ENCODE measurements at regions not wholly inside any gene's neighbourhood (a gene's known extent, or its start where the extent isn't known, plus 50 kb on each side); places are given as distances from the start of the nearest gene placed in this dataset.

DNA sequence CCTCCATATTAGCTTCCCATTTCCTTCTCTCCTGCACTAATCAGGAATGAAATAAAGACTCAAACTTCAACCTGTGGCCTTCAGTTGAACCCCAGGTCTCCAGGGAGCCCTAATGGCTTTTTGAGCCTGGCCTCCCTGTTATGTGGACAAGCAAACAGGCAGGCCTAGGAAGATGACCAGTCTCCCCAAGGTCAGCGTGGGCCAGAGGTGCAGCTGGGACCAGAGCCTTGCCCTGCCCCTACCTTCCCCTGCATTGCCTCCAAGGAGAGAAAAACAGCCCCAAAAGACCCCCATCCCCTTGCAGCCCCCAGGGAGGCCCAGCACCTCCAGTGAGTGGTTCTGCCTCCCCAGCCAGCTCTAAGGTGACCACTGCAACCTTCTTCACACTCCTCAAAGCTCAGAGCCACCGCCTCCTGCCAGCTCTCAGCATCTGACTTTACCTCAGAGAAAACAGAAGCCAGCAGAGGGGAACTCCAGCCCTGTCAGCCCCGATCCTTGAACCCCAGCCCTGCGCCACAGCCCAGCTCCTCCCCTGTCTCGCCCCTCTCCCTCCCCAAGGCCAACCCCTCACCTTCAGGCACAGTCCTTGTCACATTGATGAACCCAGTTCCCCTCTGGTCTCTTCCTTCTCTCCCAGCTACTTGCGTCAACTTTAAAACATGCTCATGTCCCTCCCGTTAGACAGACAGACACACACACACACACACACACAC is 59.5 kb upstream of the ID2 start:
- no peak overlapping the region for H3K4me2 ChIP-seq (ENCODE audit: low read length)
- H3K4me3 ChIP-seq (ENCODE audit: low read depth, low read length), result no peak overlapping the region
- H2AFZ ChIP-seq, result no peak overlapping the region
- no peak overlapping the region for H3K27ac ChIP-seq
- H3K9ac ChIP-seq, result no peak overlapping the region
- no peaks in the 10 kb centered on the region for H3K36me3 ChIP-seq (ENCODE audit: control insufficient read depth, insufficient read depth, low read length)
- no peaks in the 10 kb centered on the region for H3K4me1 ChIP-seq
- TF ChIP-seq, protein P1, sequence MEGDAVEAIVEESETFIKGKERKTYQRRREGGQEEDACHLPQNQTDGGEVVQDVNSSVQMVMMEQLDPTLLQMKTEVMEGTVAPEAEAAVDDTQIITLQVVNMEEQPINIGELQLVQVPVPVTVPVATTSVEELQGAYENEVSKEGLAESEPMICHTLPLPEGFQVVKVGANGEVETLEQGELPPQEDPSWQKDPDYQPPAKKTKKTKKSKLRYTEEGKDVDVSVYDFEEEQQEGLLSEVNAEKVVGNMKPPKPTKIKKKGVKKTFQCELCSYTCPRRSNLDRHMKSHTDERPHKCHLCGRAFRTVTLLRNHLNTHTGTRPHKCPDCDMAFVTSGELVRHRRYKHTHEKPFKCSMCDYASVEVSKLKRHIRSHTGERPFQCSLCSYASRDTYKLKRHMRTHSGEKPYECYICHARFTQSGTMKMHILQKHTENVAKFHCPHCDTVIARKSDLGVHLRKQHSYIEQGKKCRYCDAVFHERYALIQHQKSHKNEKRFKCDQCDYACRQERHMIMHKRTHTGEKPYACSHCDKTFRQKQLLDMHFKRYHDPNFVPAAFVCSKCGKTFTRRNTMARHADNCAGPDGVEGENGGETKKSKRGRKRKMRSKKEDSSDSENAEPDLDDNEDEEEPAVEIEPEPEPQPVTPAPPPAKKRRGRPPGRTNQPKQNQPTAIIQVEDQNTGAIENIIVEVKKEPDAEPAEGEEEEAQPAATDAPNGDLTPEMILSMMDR (IDR thresholded peaks at IDR 0.05), result no peak
- no peaks in the 10 kb centered on the region for H3K27me3 ChIP-seq (ENCODE audit: control insufficient read depth, insufficient read depth, low read length)
- no peaks in the 10 kb centered on the region for H3K9me3 ChIP-seq (ENCODE audit: control insufficient read depth, low read length)
- no peaks in the 10 kb centered on the region for H3K79me2 ChIP-seq

DNA sequence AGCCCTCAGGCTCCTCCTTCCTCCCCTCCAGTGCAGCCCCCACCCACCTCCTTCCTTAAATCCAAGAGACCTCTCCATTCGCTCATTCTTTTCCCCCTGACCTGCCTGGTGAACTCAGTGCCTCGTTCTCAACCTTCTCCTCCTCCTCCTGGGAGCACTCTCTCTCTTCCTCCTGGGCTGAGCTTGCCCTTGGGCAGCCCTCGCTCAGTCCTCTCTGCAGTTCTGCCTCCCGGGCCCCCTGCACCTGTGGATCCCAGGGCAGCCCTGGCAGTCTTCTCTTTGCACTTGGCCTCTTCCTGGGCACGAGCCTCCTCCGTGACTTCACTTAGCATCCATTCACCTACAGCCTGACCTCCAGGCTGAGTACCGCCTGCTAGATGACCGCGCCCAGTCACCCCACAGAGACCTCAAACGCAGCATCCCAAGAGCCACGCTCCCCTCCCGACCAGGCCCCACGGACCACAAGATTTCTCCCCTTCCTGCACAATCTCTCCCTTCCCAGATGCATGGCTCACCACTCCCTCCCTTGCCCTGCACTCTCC is 58.9 kb upstream of the ID2 start:
- H3K27me3 ChIP-seq (ENCODE audit: control insufficient read depth, insufficient read depth, low read length), result no peaks in the 10 kb centered on the region
- no peaks in the 10 kb centered on the region for H3K4me1 ChIP-seq
- no peaks in the 10 kb centered on the region for H3K36me3 ChIP-seq (ENCODE audit: control insufficient read depth, insufficient read depth, low read length)
- no peaks in the 10 kb centered on the region for H3K79me2 ChIP-seq
- TF ChIP-seq, protein P1 (IDR thresholded peaks at IDR 0.05), result no peak
- no peak overlapping the region for H3K4me2 ChIP-seq (ENCODE audit: low read length)
- H3K9me3 ChIP-seq (ENCODE audit: control insufficient read depth, low read length), result no peaks in the 10 kb centered on the region
- no peak overlapping the region for H2AFZ ChIP-seq
- no peak overlapping the region for H3K4me3 ChIP-seq (ENCODE audit: low read depth, low read length)
- no peak overlapping the region for H3K9ac ChIP-seq
- H3K27ac ChIP-seq, result no peak overlapping the region

DNA sequence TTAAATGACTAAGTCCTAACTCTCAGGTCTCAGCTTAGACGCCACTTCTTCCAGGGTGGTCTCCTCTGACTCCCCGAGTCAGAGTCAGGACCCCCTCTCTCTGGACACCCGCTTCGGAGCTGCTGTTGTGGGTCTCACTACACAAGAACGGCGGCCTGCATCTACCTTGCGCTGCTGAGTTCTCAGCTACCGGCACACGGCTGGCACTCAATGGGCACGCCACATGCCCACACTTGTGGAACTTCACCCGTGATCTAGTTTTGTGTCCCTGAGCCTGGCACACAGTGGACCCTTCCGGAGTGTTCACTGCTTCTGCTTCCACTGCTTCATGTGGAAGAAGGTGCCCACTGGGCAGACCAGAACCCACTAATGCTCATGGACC is 58.3 kb upstream of the ID2 start:
- no peak overlapping the region for H2AFZ ChIP-seq
- no peak overlapping the region for H3K9ac ChIP-seq
- no peaks in the 10 kb centered on the region for H3K9me3 ChIP-seq (ENCODE audit: control insufficient read depth, low read length)
- H3K27ac ChIP-seq, result no peak overlapping the region
- no peaks in the 10 kb centered on the region for H3K4me1 ChIP-seq
- H3K4me2 ChIP-seq (ENCODE audit: low read length), result no peak overlapping the region
- no peaks in the 10 kb centered on the region for H3K79me2 ChIP-seq
- H3K4me3 ChIP-seq (ENCODE audit: low read depth, low read length), result no peak overlapping the region
- TF ChIP-seq, protein P1 (IDR thresholded peaks at IDR 0.05), result no peak
- no peaks in the 10 kb centered on the region for H3K36me3 ChIP-seq (ENCODE audit: control insufficient read depth, insufficient read depth, low read length)
- H3K27me3 ChIP-seq (ENCODE audit: control insufficient read depth, insufficient read depth, low read length), result no peaks in the 10 kb centered on the region

DNA sequence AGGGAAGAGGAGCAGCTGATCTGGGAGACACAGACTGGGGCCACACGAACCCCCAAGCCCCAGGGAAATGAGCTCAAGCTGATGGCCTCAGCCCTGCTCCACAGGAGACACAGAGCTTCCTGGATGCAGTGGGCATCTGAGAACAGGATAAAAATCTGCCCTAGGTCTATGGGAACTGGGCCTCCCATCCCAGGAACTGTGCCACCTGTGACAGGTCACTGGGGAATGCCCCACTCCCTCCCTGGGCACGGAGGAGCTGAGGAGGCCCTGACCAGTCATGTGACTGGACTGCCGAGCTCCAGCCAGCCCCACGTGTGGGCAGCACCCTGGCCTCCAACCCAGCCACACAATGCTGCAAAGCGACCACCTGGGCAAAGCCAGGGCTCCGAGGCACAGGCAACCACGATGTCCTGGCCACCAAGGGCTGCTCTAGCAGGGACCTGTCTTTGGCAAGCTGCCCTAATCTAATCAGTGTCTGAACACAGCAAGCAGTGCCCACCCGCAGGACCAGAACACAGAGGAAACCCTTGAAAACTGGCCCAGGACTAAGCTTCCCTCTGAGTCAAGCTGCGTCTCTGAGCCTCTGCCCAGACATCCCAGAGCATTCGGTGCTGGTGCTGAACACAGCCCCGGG is 57.8 kb upstream of the ID2 start:
- Histone ChIP-seq H2AFZ (peak overlapping the region; percentile 67), H3K27me3 (ENCODE audit: control insufficient read depth, insufficient read depth, low read length) (no peaks in the 10 kb centered on the region), H3K79me2 (no peaks in the 10 kb centered on the region), H3K4me1 (no peaks in the 10 kb centered on the region), H3K4me3 (ENCODE audit: low read depth, low read length) (no peak overlapping the region), H3K27ac (no peak overlapping the region), H3K4me2 (ENCODE audit: low read length) (no peak overlapping the region), H3K9ac (no peak overlapping the region), H3K36me3 (ENCODE audit: control insufficient read depth, insufficient read depth, low read length) (no peaks in the 10 kb centered on the region), H3K9me3 (ENCODE audit: control insufficient read depth, low read length) (no peaks in the 10 kb centered on the region)
- TF ChIP-seq, protein P1 (IDR thresholded peaks at IDR 0.05), result no peak

All from parathyroid adenoma (tissue), 2 donors.